Chondrocyte (in vitro differentiated cells): ENCODE measurements at regions not wholly inside any gene's neighbourhood (a gene's known extent, or its start where the extent isn't known, plus 50 kb on each side); places are given as distances from the start of the nearest gene placed in this dataset.

Experiments used
- DNase-seq: peaks from one replicate; pipeline ENCODE4 v3.0.0; 2021; ENCODE audit warnings: mixed read lengths, low spot score
- H3K27ac Mint-ChIP-seq: one replicate; pipeline ENCODE4 v1.8.0; 2021; ENCODE audit warnings: mild to moderate bottlenecking, moderate library complexity, mixed read lengths; ENCODE audit not compliant: unreplicated experiment
- H3K27me3 Mint-ChIP-seq: 2 replicates; pipeline ENCODE4 v1.8.0; 2021; ENCODE audit warnings: low read depth, mixed read lengths
- H3K36me3 Mint-ChIP-seq: 2 replicates; pipeline ENCODE4 v1.8.0; 2021; ENCODE audit warnings: low read depth, mixed read lengths
- H3K4me1 Mint-ChIP-seq: 2 replicates; pipeline ENCODE4 v1.8.0; 2021; ENCODE audit warnings: low read depth, mild to moderate bottlenecking, mixed read lengths
- H3K4me3 Mint-ChIP-seq: one replicate; pipeline ENCODE4 v1.8.0; 2021; ENCODE audit warnings: mild to moderate bottlenecking, moderate library complexity, mixed read lengths; ENCODE audit not compliant: unreplicated experiment
- H3K9me3 Mint-ChIP-seq: 2 replicates; pipeline ENCODE4 v1.8.0; 2021; ENCODE audit warnings: low read depth, mixed read lengths
- CTCF ChIP-seq: fragments of 200-600 bp; sonication (generic); IDR thresholded peaks from 2 replicates; pipeline ENCODE4 v1.5.0; 2021; ENCODE audit warnings: antibody characterized with exemption, mild to moderate bottlenecking, moderate library complexity

DNA sequence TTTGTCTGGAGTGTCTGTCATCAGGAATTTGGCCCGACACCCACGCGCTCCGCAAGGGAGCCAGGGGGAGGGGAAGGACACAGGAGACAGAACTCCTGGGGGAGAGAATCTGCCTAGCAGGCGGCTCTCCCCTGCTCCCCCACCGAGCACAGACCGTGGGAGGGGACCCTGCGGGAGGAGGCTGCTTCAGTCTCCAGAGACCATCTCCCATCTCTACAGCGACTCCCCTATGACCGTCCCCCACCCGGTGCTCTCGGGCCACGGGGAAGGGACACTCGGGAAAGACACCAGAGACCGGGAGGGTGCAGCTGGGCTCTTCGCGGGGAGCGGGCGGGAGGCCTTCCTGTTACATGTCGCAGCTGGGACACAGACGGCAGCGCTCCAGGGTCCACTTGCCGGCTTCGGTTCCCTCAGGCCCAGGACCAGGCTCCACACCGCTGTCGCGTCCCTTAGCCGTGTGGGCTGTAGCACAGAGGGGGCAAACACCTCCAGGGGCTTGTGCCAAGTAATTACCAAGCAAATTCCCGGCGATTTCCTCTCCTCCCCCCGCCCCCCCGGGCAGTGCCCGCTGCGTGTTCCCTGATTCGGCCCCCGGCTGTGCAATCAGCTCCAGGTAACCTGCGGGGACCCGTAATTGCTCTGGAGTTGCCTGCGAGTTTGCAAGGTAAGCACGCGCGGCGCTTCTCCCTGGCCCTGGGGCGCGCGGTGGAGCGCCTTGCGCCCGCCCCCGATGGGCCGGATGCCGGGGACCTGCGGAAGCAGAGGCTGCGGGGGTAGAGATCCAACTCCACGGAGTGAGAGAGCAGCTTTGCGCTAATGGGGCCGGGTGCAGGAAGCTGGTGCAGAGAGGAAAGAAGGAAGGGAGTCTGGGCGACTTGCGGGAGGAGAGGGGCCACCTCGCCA is 155.1 kb upstream of the CADM1 start:
- Mint-ChIP-seq H3K27me3 (peaks cover 22% of the 10 kb centered on the region), H3K27ac (peak overlapping the region; percentile 28), H3K36me3 (peaks cover 2% of the 10 kb centered on the region), H3K4me1 (peaks cover 23% of the 10 kb centered on the region), H3K9me3 (peaks cover 10% of the 10 kb centered on the region), H3K4me3 (peak overlapping the region; percentile 69)
- no peak for DNase-seq
- TF ChIP-seq CTCF: peak; percentile 6

- peaks cover 32% of the 10 kb centered on the region for H3K27me3 Mint-ChIP-seq
- H3K36me3 Mint-ChIP-seq: peaks cover 2% of the 10 kb centered on the region
- peaks cover 10% of the 10 kb centered on the region for H3K9me3 Mint-ChIP-seq
- no peak overlapping the region for H3K27ac Mint-ChIP-seq
- H3K4me3 Mint-ChIP-seq: no peak overlapping the region
- no peak for DNase-seq
- H3K4me1 Mint-ChIP-seq: peaks cover 23% of the 10 kb centered on the region
- TF ChIP-seq CTCF: no peak
Measured at GRCh38 chr11:115657586-115657985, 153.4 kb upstream of the CADM1 start.

GRCh38 chr11:115656669-115657068 is 152.5 kb upstream of the CADM1 start:
- no peak overlapping the region for H3K4me3 Mint-ChIP-seq
- peaks cover 23% of the 10 kb centered on the region for H3K4me1 Mint-ChIP-seq
- no peak for TF ChIP-seq CTCF
- no peak overlapping the region for H3K27ac Mint-ChIP-seq
- peaks cover 36% of the 10 kb centered on the region for H3K27me3 Mint-ChIP-seq
- H3K36me3 Mint-ChIP-seq: peaks cover 2% of the 10 kb centered on the region
- DNase-seq: no peak
- peaks cover 10% of the 10 kb centered on the region for H3K9me3 Mint-ChIP-seq

DNA sequence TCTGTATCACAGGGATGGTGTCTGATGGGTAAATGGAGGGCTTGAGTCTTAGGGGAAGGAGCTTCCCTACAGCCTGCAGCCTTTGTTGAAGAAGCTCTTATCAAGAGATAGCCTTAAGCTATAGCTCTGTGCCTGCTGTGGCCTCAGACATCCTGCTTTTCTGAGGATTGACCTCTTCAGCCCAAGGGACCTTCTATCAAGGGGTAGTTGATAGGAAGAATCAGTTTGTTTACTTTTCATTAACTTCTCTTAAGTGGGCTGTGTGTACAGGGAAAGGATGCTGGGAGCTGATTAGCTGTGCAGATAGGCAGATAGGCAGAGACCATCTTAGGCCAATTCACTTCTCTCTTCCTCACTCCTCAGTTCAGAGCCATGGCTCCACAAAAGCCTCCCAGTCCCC is 151.8 kb upstream of the CADM1 start:
- Mint-ChIP-seq H3K27ac (no peak overlapping the region), H3K27me3 (peaks cover 36% of the 10 kb centered on the region), H3K9me3 (peaks cover 10% of the 10 kb centered on the region), H3K4me3 (no peak overlapping the region), H3K36me3 (peaks cover 2% of the 10 kb centered on the region), H3K4me1 (peaks cover 23% of the 10 kb centered on the region)
- DNase-seq: no peak
- no peak for TF ChIP-seq CTCF

DNA sequence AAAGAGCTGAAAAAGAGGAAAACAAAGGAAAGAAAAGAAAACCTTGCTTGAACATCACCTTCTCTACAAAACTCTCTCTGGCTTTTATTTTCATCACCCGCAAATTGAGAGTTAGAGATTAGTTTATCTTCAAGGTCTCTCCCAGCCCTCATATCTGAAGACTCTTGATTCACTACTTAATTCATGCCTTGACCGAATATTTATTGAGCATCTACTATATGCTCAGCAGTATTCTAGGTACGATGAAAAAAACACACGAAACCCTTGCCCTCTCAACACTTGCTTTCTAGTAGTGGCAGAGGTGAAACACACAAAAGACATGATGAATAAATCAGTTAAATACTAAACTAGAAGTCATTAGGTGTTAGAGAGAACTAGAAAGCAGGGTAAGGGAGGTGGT is 150.6 kb upstream of the CADM1 start:
- H3K9me3 Mint-ChIP-seq: peaks cover 10% of the 10 kb centered on the region
- H3K27ac Mint-ChIP-seq: no peak overlapping the region
- TF ChIP-seq CTCF: no peak
- H3K4me3 Mint-ChIP-seq: no peak overlapping the region
- DNase-seq: no peak
- H3K4me1 Mint-ChIP-seq: peaks cover 16% of the 10 kb centered on the region
- peaks cover 2% of the 10 kb centered on the region for H3K36me3 Mint-ChIP-seq
- peaks cover 43% of the 10 kb centered on the region for H3K27me3 Mint-ChIP-seq
